ENCODE measurements at regions not wholly inside any gene's neighbourhood (a gene's known extent, or its start where the extent isn't known, plus 50 kb on each side); places are given as distances from the start of the nearest gene placed in this dataset.
"Not testable (repeated sequence)": the region's sequence is repeated elsewhere in the genome, so short reads cannot be mapped to it uniquely, and the experiment has no call there.

DNA sequence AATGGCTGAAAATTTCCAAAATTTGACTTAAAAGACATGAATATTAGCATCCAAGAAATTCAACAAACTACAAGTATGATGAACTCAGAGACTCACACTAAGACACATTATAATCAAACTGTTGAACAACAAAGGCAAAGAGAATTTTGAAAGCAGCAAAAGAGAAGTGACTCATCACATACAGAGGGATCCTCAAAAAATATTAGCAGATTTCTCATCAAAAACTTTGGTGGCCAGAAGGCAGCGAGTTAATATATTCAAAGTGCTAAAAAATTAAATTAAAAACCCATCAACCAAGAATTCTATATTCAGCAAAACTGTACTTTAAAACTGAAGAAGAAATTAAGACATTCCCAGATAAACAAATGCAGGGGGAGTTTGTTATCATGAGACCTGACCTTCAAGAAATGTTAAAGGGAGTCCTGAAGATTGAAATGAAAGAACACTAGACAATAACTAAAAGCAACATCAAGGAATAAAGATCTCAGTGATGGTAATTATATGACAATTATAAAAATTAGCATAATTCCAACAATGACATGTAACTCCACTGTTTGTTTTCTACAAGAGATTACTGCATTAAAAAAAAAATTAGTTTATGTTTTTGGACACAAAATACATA is 150.0 kb downstream of the RNASET2 start:
- no peak overlapping the region for H3K9ac ChIP-seq (ENCODE audit: low read depth, low read length)
- H3K9me3 ChIP-seq (ENCODE audit: control insufficient read depth, insufficient read depth, low read length): peaks cover 11% of the 10 kb centered on the region
- no peaks in the 10 kb centered on the region for H3K4me1 ChIP-seq (ENCODE audit: insufficient read depth, low read length)
- H3K36me3 ChIP-seq (ENCODE audit: insufficient read depth, low read length): no peaks in the 10 kb centered on the region

DNA sequence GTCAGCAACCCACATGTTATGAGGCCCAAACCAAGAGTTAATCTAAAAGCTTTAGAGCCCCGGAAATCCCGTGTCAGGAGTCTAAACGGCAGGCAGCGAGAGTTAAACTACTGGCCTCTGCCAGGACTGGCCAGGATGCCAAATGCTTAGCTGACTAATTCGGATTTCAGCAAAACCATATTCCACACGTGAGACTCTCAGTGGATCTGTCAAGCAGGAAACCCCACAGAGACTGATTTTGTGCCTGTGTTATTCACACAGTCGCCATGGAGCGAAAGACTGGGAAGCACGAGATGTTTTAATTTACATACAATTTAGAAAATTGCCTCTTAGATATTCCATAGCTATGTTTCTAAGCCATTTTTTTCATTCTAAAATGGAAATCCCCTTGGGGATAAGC is 152.9 kb downstream of the RNASET2 start:
- H3K9me3 ChIP-seq (ENCODE audit: control insufficient read depth, insufficient read depth, low read length): peaks cover 11% of the 10 kb centered on the region
- no peaks in the 10 kb centered on the region for H3K4me1 ChIP-seq (ENCODE audit: insufficient read depth, low read length)
- H3K36me3 ChIP-seq (ENCODE audit: insufficient read depth, low read length): no peaks in the 10 kb centered on the region
- no peak overlapping the region for H3K9ac ChIP-seq (ENCODE audit: low read depth, low read length)

DNA sequence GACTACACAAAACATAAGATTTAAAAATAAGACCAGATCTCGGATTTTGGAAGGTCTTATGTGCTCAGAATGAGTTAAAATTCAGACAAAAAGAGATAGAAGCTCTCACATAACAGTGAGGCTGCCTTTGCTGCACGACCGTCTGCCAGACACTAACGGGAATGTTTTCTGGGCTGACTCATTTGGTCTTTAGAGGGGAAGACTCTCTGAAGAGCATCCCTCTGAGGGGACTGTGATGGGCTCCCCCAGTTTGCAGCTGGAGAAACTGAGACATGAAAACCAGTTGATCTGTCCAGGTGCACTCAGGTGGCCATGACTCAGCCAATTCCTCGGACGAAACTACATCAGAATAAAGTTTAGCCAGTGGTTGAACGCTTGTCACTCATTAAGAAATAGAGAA is 153.9 kb downstream of the RNASET2 start:
- Histone ChIP-seq H3K4me1 (ENCODE audit: insufficient read depth, low read length) (no peaks in the 10 kb centered on the region), H3K9ac (ENCODE audit: low read depth, low read length) (no peak overlapping the region), H3K36me3 (ENCODE audit: insufficient read depth, low read length) (no peaks in the 10 kb centered on the region), H3K9me3 (ENCODE audit: control insufficient read depth, insufficient read depth, low read length) (peaks cover 9% of the 10 kb centered on the region)

GRCh38 chr6:166800137-166800536 is 156.2 kb downstream of the RNASET2 start:
- Histone ChIP-seq H3K9me3 (ENCODE audit: control insufficient read depth, insufficient read depth, low read length) (no peaks in the 10 kb centered on the region), H3K4me1 (ENCODE audit: insufficient read depth, low read length) (no peaks in the 10 kb centered on the region), H3K9ac (ENCODE audit: low read depth, low read length) (no peak overlapping the region), H3K36me3 (ENCODE audit: insufficient read depth, low read length) (no peaks in the 10 kb centered on the region)

GRCh38 chr6:166798652-166799051 is 157.7 kb downstream of the RNASET2 start:
- no peak overlapping the region for H3K9ac ChIP-seq (ENCODE audit: low read depth, low read length)
- H3K4me1 ChIP-seq (ENCODE audit: insufficient read depth, low read length): no peaks in the 10 kb centered on the region
- H3K36me3 ChIP-seq (ENCODE audit: insufficient read depth, low read length): no peaks in the 10 kb centered on the region
- H3K9me3 ChIP-seq (ENCODE audit: control insufficient read depth, insufficient read depth, low read length): no peaks in the 10 kb centered on the region

DNA sequence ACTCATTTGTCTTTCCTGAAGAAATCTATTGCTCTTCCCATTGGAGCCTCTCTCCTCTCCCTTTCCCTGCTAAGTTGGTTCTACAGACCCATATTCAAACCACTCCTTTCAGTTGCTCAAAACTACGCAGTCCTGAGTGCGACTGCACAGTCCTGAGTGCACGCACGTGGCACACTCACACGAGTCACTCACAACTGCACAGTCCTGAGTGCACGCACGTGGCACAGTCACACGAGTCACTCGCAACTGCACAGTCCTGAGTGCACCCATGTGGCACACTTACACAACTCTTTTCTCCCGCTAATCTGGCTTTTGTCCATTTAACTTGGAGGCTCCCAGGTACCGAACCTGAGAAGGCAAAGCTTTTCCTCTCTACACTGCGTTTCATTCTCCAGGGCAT is 159.7 kb downstream of the RNASET2 start:
- H3K9ac ChIP-seq (ENCODE audit: low read depth, low read length): no peak overlapping the region
- H3K9me3 ChIP-seq (ENCODE audit: control insufficient read depth, insufficient read depth, low read length): no peaks in the 10 kb centered on the region
- no peaks in the 10 kb centered on the region for H3K4me1 ChIP-seq (ENCODE audit: insufficient read depth, low read length)
- no peaks in the 10 kb centered on the region for H3K36me3 ChIP-seq (ENCODE audit: insufficient read depth, low read length)

- Histone ChIP-seq H3K4me1 (ENCODE audit: insufficient read depth, low read length) (no peaks in the 10 kb centered on the region), H3K9ac (ENCODE audit: low read depth, low read length) (no peak overlapping the region), H3K9me3 (ENCODE audit: control insufficient read depth, insufficient read depth, low read length) (no peaks in the 10 kb centered on the region)
These were observed 160.5 kb downstream of the RNASET2 start for GRCh38 chr6:166795879-166796278.

DNA sequence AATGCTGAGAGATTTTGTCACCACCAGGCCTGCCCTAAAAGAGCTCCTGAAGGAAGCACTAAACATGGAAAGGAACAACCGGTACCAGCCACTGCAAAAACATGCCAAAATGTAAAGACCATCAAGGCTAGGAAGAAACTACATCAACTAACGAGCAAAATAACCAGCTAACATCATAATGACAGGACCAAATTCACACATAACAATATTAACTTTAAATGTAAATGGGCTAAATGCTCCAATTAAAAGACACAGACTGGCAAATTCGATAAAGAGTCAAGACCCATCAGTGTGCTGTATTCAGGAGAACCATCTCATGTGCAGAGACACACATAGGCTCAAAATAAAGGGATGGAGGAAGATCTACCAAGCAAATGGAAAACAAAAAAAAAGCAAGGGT is 163.8 kb upstream of the RPS6KA2 start:
- not testable (repeated sequence) for H3K9ac ChIP-seq (ENCODE audit: low read depth, low read length); H3K9me3 ChIP-seq (ENCODE audit: control insufficient read depth, insufficient read depth, low read length); H3K36me3 ChIP-seq (ENCODE audit: insufficient read depth, low read length); H3K4me1 ChIP-seq (ENCODE audit: insufficient read depth, low read length)

More at GRCh38 chr6:166795879-166796278, 160.5 kb downstream of the RNASET2 start:
- H3K36me3 ChIP-seq (ENCODE audit: insufficient read depth, low read length): no peaks in the 10 kb centered on the region

GRCh38 chr6:166788846-166789529 is 161.9 kb upstream of the RPS6KA2 start:
- not testable (repeated sequence) for H3K9me3 ChIP-seq (ENCODE audit: control insufficient read depth, insufficient read depth, low read length); H3K4me1 ChIP-seq (ENCODE audit: insufficient read depth, low read length); H3K9ac ChIP-seq (ENCODE audit: low read depth, low read length); H3K36me3 ChIP-seq (ENCODE audit: insufficient read depth, low read length)

GRCh38 chr6:166786704-166787293 is 159.7 kb upstream of the RPS6KA2 start:
- no peaks in the 10 kb centered on the region for H3K9me3 ChIP-seq (ENCODE audit: control insufficient read depth, insufficient read depth, low read length)
- no peaks in the 10 kb centered on the region for H3K36me3 ChIP-seq (ENCODE audit: insufficient read depth, low read length)
- no peaks in the 10 kb centered on the region for H3K4me1 ChIP-seq (ENCODE audit: insufficient read depth, low read length)
- no peak overlapping the region for H3K9ac ChIP-seq (ENCODE audit: low read depth, low read length)

- H3K9ac ChIP-seq (ENCODE audit: low read depth, low read length): no peak overlapping the region
- H3K36me3 ChIP-seq (ENCODE audit: insufficient read depth, low read length): no peaks in the 10 kb centered on the region
- H3K9me3 ChIP-seq (ENCODE audit: control insufficient read depth, insufficient read depth, low read length): no peaks in the 10 kb centered on the region
- H3K4me1 ChIP-seq (ENCODE audit: insufficient read depth, low read length): no peaks in the 10 kb centered on the region
These were observed 158.1 kb upstream of the RPS6KA2 start for GRCh38 chr6:166785131-166785530.

GRCh38 chr6:166784691-166785090 is 157.6 kb upstream of the RPS6KA2 start:
- Histone ChIP-seq H3K4me1 (ENCODE audit: insufficient read depth, low read length) (no peaks in the 10 kb centered on the region), H3K9me3 (ENCODE audit: control insufficient read depth, insufficient read depth, low read length) (no peaks in the 10 kb centered on the region), H3K36me3 (ENCODE audit: insufficient read depth, low read length) (no peaks in the 10 kb centered on the region), H3K9ac (ENCODE audit: low read depth, low read length) (no peak overlapping the region)

DNA sequence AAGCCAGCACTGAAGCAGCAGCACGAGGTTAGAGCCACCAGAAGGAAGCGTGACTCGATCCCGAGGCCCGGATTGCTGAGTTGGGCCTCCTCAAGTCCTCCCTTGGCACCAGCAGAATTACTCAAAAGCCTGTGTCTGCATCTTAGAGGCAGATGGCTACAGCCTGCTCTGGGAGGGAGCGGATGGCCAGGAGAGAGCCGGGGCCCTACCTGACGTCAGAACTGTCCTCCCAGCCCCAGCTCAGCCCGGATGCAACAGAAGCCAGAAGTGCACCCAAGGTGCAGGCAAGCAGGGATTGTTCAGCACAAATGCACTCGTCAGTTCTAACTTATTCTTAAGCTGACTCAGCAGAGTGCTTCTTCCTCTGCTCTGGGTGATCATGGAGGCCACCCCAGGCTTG is 155.5 kb upstream of the RPS6KA2 start:
- Histone ChIP-seq H3K9ac (ENCODE audit: low read depth, low read length) (no peak overlapping the region), H3K4me1 (ENCODE audit: insufficient read depth, low read length) (no peaks in the 10 kb centered on the region), H3K36me3 (ENCODE audit: insufficient read depth, low read length) (no peaks in the 10 kb centered on the region), H3K9me3 (ENCODE audit: control insufficient read depth, insufficient read depth, low read length) (no peaks in the 10 kb centered on the region)

GRCh38 chr6:166781331-166781730 is 154.3 kb upstream of the RPS6KA2 start:
- Histone ChIP-seq H3K9ac (ENCODE audit: low read depth, low read length) (no peak overlapping the region), H3K9me3 (ENCODE audit: control insufficient read depth, insufficient read depth, low read length) (no peaks in the 10 kb centered on the region), H3K4me1 (ENCODE audit: insufficient read depth, low read length) (no peaks in the 10 kb centered on the region), H3K36me3 (ENCODE audit: insufficient read depth, low read length) (no peaks in the 10 kb centered on the region)
